ENCODE measurements at regions not wholly inside any gene's neighbourhood (a gene's known extent, or its start where the extent isn't known, plus 50 kb on each side); places are given as distances from the start of the nearest gene placed in this dataset.
"Not testable (repeated sequence)": the region's sequence is repeated elsewhere in the genome, so short reads cannot be mapped to it uniquely, and the experiment has no call there.

- no peak for DNase-seq
These were observed 73.3 kb downstream of the OLFM4 start for GRCh38 chr13:53101883-53102282.

DNA sequence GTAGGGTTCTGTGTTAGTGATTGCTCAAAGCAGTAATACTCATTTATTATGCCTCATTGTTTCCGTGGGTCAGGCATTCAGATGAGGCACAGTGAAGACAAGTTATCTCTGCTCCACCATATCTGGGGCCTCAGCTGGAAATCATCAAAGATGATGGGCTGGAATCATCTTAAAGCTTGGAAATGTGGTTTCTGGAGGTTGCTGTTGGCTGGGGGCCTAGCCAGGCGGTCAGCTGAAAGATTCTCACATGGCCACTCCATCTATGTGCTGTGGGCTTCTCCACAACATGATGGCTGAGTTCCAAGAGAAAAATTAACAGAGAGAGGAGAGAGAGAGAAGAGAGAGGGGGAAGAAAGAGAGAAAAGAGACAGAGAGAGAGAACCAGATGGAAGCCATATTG is 75.5 kb downstream of the OLFM4 start:
- DNase-seq, result no peak

GRCh38 chr13:53105477-53105876 is 76.9 kb downstream of the OLFM4 start:
- DNase-seq, result no peak

DNA sequence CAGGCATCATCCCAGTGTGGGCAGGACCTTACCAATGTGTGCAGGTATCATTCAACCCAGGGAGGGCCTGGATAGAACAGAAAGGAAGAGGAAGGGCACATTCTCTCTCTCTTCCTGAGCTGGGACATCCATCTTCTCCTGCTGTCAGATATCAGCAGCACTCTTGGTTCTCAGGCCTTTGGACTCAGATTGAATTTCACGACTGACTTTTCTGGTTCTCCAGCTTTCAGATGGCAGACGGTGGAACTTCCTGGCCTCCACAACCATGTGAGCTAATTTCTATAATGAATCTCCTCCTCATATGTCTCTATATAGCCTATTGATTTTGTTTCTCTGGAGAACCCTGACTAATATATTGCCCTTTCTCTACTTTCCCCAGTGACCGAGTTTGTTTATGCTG is 77.3 kb downstream of the OLFM4 start:
- DNase-seq, result no peak

DNA sequence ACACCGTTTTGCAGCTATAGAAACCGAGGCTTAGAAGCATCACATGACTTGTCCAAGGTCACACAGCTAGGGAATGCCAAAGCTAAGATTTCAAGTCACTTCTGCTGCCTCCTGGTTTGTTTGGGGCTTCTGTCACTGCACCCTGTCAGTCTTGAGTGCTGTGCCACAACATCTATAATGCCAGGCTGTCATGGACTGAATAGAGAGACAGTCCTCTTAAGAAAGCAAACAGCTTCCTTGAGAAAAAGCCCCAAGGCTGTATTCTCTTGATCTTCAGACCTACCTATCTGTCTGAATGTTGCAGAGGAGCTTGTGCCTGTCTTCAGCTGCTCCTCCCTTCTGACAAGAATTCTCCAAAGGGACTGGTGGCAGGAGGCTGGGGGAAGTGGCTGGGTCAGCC is 81.6 kb downstream of the OLFM4 start:
- DNase-seq, result no peak

GRCh38 chr13:53110614-53111013 is 82.0 kb downstream of the OLFM4 start:
- DNase-seq, result no peak

DNA sequence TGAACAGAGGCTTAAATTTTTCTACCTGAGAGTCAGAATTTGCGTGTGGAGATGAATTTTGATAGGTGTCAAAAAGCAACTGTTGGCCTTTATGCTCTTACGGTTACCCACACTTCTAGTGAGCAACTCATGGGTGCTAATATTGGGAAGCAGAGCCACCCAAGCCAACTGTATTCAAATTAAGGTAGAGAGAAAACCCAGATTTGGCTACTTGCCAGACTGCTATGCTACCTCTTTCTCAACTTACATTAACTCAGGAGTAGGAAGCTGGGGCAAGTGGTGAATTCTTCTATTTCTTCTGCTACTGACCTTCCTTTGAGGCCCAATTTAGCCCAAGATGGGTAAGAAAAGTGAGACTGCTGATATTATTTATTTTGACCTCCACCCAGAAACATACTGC is 83.9 kb downstream of the OLFM4 start:
- peak; percentile 69 for DNase-seq

- not testable (repeated sequence) for DNase-seq
These were observed 88.4 kb downstream of the OLFM4 start for GRCh38 chr13:53117048-53117447.

GRCh38 chr13:53121131-53121773 is 92.6 kb downstream of the OLFM4 start:
- no peak for DNase-seq

- DNase-seq, result no peak
These were observed 93.3 kb downstream of the OLFM4 start for GRCh38 chr13:53121919-53122318.

DNA sequence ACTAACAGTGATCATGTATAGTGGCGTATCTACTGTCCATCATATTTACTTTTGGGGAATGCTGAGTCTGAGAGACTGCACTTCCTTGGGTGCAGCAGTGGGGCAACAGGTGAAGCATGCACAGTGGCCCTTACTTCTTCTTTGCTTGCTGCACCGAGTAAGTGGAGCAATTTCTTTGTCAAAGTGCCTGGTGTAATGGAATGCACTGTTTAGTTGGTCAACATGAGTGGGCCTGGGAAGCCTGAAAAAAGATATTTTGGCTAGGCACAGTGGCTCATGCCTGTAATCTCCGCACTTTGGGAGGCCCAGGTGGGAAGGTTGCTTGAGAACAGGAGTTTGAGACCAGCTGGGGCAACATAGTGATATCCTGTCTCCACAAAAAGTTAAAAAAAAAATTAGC is 94.9 kb downstream of the OLFM4 start:
- DNase-seq, result no peak

DNA sequence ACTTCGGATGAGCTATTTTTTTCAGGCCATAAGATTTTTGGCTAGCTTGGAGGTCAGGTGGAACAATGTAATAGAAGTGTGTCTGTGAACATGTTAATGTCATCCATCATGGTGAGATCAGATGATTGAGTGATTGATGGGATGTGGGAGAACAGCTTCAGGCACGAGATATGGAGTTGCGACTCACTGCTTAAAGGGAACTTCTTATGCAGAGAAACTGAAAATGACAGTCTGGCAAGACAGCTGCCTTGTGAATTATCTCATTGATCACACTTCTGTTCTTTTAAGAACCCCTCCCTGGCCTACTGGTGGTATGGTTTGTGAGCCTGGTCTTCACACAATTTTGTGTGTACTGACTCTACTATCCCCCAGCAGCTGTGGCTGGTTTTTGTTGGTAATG is 96.0 kb downstream of the OLFM4 start:
- no peak for DNase-seq

GRCh38 chr13:53126841-53127245 is 98.2 kb downstream of the OLFM4 start:
- no peak for DNase-seq

DNA sequence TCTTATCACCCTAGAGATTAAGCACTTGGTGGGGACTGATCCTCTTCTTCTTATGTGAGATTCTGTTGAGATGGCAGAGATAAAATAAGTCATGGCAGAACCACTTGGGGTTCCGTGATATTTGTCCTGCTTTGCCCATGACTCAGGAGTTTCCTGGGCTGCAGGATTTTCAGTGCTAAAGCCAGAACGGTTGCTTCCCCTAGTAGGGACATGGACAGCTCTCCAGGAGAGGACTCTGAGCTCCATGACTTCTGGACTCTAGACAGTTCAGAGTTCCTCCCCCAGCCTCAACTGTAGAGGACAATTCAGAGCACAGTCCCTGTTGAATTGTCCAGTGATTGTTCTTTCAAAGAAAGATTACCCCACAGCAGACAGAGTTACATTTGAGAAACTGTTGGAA is 98.8 kb downstream of the OLFM4 start:
- no peak for DNase-seq

DNA sequence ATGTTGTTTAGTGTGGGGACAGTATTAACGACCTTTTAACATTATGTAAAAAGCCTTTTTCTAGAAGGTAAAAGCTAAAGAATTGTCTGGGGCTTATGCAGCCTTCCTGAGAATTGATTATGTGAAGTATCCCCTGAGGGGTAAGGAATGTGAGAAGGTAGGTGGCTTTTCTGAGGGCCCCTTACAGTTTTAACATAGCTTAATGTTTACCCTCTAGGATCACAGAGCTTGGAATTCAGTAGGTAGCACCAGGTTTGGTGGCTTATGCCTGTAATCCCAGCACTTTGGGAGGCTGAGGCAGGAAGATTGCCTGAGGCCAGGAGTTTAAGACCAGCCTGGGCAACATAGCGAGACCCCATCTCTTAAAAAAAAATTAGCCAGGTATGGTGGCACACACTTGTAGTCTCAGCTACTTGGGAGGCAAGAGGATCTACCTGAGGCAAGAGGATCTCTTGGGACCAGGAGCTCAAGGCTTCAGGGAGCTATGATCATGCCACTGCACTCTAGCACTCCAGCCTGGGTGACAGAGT is 101.3 kb downstream of the OLFM4 start:
- DNase-seq, result no peak

GRCh38 chr13:53131361-53131760 is 102.7 kb downstream of the OLFM4 start:
- DNase-seq, result no peak

DNA sequence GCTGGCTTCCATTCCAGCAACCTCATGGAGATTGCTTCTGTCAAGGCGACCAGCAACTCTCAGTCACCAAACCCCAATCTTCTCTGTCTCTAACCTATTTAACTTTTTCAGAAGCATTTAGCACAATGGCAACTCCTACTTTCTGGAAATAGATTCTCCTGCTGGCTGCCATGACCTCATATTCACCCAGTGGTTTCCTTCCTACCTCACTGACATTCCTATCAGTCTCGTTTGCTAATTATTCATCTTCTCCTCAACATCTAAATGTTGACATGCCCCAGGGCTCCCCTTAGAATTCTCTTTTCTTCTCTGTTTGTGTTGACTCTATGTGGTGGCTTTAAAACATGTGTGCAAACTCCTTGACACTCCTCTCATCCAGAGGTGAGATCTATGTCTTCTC is 106.7 kb downstream of the OLFM4 start:
- no peak for DNase-seq

DNA sequence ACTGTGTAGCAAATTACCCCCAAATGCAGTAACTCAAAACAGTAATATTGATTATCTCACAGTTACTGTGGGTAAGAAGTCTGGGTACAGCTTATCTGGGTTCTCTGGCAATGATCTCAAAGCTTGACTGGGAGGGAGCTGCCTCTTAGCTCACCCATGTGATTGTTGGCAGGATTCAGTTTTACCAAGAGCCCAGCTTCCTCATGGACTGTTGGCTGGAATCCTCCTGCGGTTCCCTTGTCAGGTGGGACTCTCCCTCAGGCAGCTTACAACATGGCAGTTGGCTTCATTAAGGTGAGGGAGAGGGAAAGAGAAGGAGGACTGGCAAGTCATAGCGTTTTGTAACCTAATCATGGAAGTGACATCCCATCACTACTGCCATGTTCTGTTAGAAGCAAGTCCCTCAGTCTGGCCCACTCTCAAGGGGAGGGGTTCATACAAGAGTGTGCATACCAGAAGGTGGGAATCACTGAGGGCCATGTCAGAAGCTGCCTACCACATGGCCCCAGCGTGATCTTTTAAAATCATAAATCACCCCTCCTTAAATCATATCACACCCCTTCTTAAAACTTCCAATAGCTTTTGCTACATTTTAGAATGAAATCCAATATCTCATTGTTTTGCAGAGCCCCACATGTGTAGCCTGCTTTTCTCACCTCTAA is 108.1 kb downstream of the OLFM4 start:
- DNase-seq, result no peak

DNA sequence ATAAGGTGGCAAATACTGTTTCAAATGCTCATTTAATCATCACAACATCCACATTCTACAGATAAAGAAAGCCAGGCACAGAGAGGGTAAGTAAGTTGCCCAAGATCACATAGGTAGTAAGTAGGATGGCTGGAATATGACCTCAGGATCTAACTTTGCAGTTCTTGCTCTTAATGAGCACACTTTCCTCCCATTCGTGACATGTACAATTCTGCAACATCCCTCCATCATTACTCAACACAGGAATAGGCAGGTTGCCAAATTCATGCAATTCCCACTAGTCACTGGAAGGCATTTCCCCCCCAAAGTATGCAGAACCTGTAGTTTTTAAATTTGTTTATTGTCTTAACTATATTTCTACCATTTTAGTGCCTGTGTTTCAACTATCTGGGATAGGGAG is 109.2 kb downstream of the OLFM4 start:
- no peak for DNase-seq

GRCh38 chr13:53138376-53139036 is 109.9 kb downstream of the OLFM4 start:
- no peak for DNase-seq

- DNase-seq, result peak; percentile 37
These were observed 112.7 kb downstream of the OLFM4 start for GRCh38 chr13:53141336-53141735.

GRCh38 chr13:53142306-53142705 is 113.7 kb downstream of the OLFM4 start:
- no peak for DNase-seq

- no peak for DNase-seq
These were observed 115.2 kb downstream of the OLFM4 start for GRCh38 chr13:53143757-53144339.

GRCh38 chr13:53144826-53145225 is 116.2 kb downstream of the OLFM4 start:
- DNase-seq, result no peak
